ENCODE measurements at regions not wholly inside any gene's neighbourhood (a gene's known extent, or its start where the extent isn't known, plus 50 kb on each side); places are given as distances from the start of the nearest gene placed in this dataset.
"Not testable (repeated sequence)": the region's sequence is repeated elsewhere in the genome, so short reads cannot be mapped to it uniquely, and the experiment has no call there.

DNA sequence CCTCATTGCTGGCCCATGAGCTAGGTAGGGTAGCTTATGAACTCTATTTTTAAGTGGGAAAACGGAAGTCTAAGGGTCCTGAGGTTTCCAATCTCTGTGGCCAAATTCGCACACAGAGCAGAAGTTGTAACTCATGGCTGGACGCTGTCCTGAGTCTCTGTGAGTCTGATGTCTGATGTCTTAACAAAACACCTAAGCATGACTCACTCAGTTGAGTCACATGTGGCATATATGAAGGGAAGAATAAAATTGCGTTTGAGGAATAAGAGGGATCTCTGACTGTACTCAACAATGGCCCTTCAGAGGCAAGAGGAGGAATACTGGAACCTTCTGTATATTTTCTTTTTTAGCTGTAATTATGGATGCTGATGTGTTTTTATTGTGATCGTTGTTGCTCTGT is 569.7 kb downstream of the RIT2 start:
- Histone ChIP-seq H3K36me3 (no peaks in the 10 kb centered on the region), H3K4me3 (no peak overlapping the region), H3K4me1 (peaks cover 0 to 3% (median 0%) of the 10 kb centered on the region in 9 donors), H3K9me3 (peaks cover 0 to 4% (median 0%) of the 10 kb centered on the region in 11 donors), H3K27me3 (no peaks in the 10 kb centered on the region), H3K27ac (no peak overlapping the region)
- TF ChIP-seq, protein P1, sequence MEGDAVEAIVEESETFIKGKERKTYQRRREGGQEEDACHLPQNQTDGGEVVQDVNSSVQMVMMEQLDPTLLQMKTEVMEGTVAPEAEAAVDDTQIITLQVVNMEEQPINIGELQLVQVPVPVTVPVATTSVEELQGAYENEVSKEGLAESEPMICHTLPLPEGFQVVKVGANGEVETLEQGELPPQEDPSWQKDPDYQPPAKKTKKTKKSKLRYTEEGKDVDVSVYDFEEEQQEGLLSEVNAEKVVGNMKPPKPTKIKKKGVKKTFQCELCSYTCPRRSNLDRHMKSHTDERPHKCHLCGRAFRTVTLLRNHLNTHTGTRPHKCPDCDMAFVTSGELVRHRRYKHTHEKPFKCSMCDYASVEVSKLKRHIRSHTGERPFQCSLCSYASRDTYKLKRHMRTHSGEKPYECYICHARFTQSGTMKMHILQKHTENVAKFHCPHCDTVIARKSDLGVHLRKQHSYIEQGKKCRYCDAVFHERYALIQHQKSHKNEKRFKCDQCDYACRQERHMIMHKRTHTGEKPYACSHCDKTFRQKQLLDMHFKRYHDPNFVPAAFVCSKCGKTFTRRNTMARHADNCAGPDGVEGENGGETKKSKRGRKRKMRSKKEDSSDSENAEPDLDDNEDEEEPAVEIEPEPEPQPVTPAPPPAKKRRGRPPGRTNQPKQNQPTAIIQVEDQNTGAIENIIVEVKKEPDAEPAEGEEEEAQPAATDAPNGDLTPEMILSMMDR (IDR thresholded peaks at IDR 0.05) = no peak
- intact Hi-C loops (cut with DNase I) = no loop called here
- no peak for ATAC-seq
- DNase-seq = no peak
- 72 to 78% methylated on average over 5 of the region's 5 CpGs for WGBS, 2 donors

DNA sequence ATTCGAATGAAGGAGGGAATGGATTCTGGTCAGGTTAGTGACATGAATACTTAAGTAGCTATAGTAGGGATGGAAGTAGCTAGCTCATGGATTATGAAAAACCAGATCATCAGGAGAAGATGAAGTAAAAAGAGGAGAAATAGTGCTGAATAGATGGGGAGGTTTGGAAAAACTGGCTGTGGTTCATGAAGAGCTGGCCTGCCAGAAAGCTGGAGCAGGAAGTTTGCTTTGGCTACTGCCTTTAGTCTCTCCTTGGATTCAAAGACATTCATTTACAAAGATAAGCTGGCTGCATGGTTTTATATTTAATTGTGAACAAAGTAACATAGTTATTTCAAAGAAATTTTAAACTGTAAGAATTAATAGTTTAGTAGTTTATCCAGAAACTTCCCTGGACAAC is 567.0 kb downstream of the RIT2 start:
- Histone ChIP-seq H3K4me1 (peaks cover 0 to 3% (median 0%) of the 10 kb centered on the region in 9 donors), H3K9me3 (peaks cover 0 to 4% (median 0%) of the 10 kb centered on the region in 11 donors), H3K4me3 (no peak overlapping the region), H3K27ac (no peak overlapping the region), H3K27me3 (no peaks in the 10 kb centered on the region), H3K36me3 (no peaks in the 10 kb centered on the region)
- ATAC-seq (no peak), DNase-seq (peak in 1 of 2 donors; percentile 23)
- TF ChIP-seq, protein P1 (IDR thresholded peaks at IDR 0.05) = no peak
- 72 to 88% methylated on average over 1 of the region's 1 CpG for WGBS, 2 donors
- intact Hi-C loops (cut with DNase I) = no loop called here

- no peak for DNase-seq
- ATAC-seq = no peak
- intact Hi-C loops (cut with DNase I) = no loop called here
- no peaks in the 10 kb centered on the region for H3K27me3 ChIP-seq
- peaks cover 0 to 4% (median 0%) of the 10 kb centered on the region in 11 donors for H3K9me3 ChIP-seq
- H3K36me3 ChIP-seq = no peaks in the 10 kb centered on the region
- H3K4me3 ChIP-seq = no peak overlapping the region
- WGBS, 2 donors = 93 to 94% methylated on average over 3 of the region's 3 CpGs
- no peak overlapping the region for H3K27ac ChIP-seq
- peaks cover 0 to 3% (median 0%) of the 10 kb centered on the region in 9 donors for H3K4me1 ChIP-seq
- TF ChIP-seq, protein P1 (IDR thresholded peaks at IDR 0.05) = no peak
Observed at GRCh38 chr18:42549596-42549995, 565.9 kb downstream of the RIT2 start.

DNA sequence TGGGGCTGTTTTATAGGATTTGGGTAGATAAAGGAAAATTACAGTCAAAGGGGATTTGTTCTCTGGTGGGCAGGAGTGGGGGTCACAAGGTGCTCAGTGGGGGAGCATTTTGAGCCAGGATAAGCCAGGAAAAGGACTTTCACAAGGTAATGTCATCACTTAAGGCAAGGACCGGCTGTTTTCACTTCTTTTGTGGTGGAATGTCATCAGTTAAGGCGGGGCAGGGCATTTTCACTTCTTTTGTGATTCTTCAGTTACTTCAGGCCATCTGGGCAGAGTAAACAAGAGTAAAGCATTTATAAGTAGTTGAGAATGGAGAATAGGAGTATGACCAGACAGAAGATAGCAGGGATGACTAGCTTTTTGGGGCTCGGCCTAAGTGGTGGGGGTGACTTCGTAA is 562.9 kb downstream of the RIT2 start:
- H3K9me3 ChIP-seq; ATAC-seq; H3K27me3 ChIP-seq; H3K36me3 ChIP-seq; intact Hi-C loops (cut with DNase I); DNase-seq; H3K4me1 ChIP-seq; H3K27ac ChIP-seq; H3K4me3 ChIP-seq: not testable (repeated sequence)
- WGBS, 2 donors = 71 to 76% methylated on average over 4 of the region's 4 CpGs

DNA sequence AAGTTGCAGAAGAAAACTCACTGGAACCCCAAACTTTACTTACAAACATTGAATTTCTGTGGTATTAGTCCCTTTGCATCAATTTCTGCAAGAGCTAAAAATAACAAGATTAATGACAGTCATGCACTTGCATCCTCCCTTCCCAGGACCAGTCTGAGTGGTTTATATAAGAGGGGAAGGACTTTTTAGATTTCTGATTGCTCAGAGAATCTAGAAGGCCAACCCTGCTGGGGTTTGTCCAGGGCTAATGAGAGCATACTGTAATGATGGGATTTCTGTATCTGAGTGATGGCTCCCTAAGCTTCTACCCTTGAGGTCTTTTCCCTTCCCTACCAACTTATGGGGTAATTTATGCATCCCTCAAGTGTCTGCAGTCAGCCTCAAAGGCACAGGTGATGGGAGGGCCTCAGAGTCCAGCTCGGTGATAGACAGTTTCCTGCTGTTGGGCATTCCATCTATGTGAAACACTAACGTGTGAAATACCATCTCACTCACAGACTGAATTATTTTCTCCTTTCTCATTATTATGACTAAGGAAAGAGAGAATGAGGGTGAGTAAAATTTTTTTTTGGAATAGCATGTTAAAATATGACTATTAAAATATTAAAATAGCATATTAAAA is 556.3 kb downstream of the RIT2 start:
- Histone ChIP-seq H3K4me3 (no peak overlapping the region), H3K27me3 (no peaks in the 10 kb centered on the region), H3K27ac (no peak overlapping the region), H3K9me3 (no peaks in the 10 kb centered on the region), H3K36me3 (no peaks in the 10 kb centered on the region), H3K4me1 (no peaks in the 10 kb centered on the region)
- WGBS, 2 donors = 26 to 42% methylated on average over 2 of the region's 2 CpGs
- DNase-seq = no peak
- ATAC-seq = no peak
- TF ChIP-seq, protein P1 (IDR thresholded peaks at IDR 0.05) = no peak
- intact Hi-C loops (cut with DNase I) = no loop called here

All from heart right ventricle (tissue), 16 donors.